ENCODE measurements at regions not wholly inside any gene's neighbourhood (a gene's known extent, or its start where the extent isn't known, plus 50 kb on each side); places are given as distances from the start of the nearest gene placed in this dataset.

DNA sequence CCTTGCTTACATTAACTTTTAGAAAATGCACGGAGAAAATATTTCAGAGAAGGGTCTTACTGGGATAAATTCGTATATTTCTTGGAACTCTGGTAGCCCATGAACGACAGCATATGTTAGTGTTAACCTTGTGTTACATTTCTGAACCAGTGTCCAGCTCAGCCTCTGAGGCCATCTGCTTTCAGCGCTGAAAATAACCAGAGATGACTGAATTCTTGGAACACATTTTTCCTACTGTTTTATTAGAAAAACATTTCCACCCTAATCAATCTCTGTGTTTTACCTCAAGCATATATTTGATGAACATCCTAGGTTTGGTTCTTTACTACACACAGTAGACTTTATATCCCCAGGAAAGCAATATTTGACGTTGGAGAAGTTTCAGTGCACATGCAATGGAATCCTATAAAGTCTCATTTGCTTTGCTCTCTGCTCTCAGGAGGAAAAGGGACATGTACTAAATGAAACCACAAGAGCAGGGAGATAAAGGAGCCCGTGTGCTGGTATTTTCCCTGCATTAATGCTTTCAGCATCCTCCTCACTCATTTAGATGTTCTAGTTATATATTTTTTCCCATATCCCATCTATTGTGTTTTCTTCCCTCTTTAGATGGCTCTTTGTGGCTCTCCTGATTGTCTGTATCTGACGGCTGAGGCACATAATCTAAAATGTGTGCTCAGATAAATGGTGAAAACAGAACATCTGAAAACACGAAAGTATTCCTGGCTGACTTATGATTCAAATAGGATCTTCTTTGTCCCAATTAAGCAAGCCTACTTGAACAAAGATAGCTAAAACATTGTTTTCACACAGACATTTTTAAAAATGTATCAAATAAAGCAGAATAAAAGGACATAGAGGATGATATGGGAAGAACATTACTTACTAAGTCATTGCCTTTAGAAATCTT, 151.7 kb upstream of the KCNMB2 start:
- TF ChIP-seq REST (IDR thresholded peaks at IDR 0.05; ENCODE audit: insufficient read depth in 1 of 2, low read depth in 2 of 2, low read length in 2 of 2) (no peak), TAF1 (IDR thresholded peaks at IDR 0.05; ENCODE audit: borderline replicate concordance, insufficient read depth, low read length) (no peak), SIN3A (IDR thresholded peaks at IDR 0.05; ENCODE audit: borderline replicate concordance, insufficient read depth, low read length) (no peak), POLR2AphosphoS5 (IDR thresholded peaks at IDR 0.05; ENCODE audit: low read depth, low read length) (no peak), FOXP2 (optimal IDR thresholded peaks at IDR 0.05; ENCODE audit: borderline replicate concordance, extremely low read depth, extremely low read length, insufficient read depth) (no peak)
